ENCODE measurements at regions not wholly inside any gene's neighbourhood (a gene's known extent, or its start where the extent isn't known, plus 50 kb on each side); places are given as distances from the start of the nearest gene placed in this dataset.

DNA sequence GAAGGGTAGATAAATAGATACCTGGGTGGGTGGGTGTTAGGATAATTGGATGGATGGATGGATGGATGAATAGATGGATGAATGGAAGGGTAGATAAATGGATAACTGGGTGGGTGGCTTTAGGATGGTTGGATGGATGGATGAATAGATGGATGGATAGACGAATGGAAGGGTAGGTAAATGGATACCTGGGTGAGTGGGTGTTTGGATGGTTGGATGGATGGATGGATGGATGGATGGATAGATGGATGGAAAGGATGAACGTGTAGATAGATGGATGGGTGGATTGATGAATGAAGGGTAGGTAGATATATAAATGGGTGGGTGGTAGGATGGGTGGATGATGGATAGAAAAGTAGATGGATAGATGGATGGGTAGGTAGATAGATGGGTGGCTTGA is 59.8 kb upstream of the RXRA start:
- Histone ChIP-seq H3K9me2 (ENCODE audit: insufficient read depth) (no peaks in the 10 kb centered on the region), H3K9me3 (ENCODE audit: control insufficient read depth in 1 of 2, insufficient read depth in 1 of 2, low read depth in 1 of 2, low read length in 2 of 2) (peaks cover 0 to 5% of the 10 kb centered on the region in 2 experiments; a peak in 1 of 4 replicates), H2AFZ (ENCODE audit: low read depth, low read length, poor library complexity, severe bottlenecking) (no peak overlapping the region), H3K4me1 (ENCODE audit: control insufficient read depth in 1 of 2, insufficient read depth in 2 of 2, low read length in 2 of 2) (no peaks in the 10 kb centered on the region), H4K20me1 (ENCODE audit: insufficient read depth) (no peaks in the 10 kb centered on the region), H3K36me3 (ENCODE audit: control insufficient read depth in 1 of 2, insufficient read depth in 2 of 2, low read length in 2 of 2) (no peaks in the 10 kb centered on the region), H3K27me3 (ENCODE audit: insufficient read depth, low read length) (peaks cover 9% of the 10 kb centered on the region), H3K4me3 (replicated peaks in 1 of 2; ENCODE audit: low read depth in 1 of 2, low read length in 2 of 2) (no peak overlapping the region), H3K9ac (ENCODE audit: low read length) (no peak overlapping the region), H3K4me2 (ENCODE audit: low read length) (no peak overlapping the region), H3K79me2 (ENCODE audit: insufficient read depth, low read length) (no peaks in the 10 kb centered on the region), H3K27ac (ENCODE audit: low read depth, low read length) (no peak overlapping the region)
- intact Hi-C loops (cut with micrococcal nuclease): no loop called here
- no TSS peak for BruUV-seq (replicated peaks)
- CTCF ChIA-PET: no interaction called here
- DNase-seq (ENCODE audit: low read depth, low spot score) (no peak), ATAC-seq (no peak)
- RAD21 ChIA-PET (ENCODE audit: low non-redundant PET in 1 of 2, low total read pairs in 2 of 2, uncharacterized antibody in 2 of 2, unreplicated experiment in 2 of 2): no interaction called here
- TF ChIP-seq ELF1 (IDR thresholded peaks at IDR 0.05; ENCODE audit: borderline replicate concordance, low read depth) (no peak), FOSL1 (IDR thresholded peaks at IDR 0.05; ENCODE audit: low read depth) (no peak), CEBPB (IDR thresholded peaks at IDR 0.05; ENCODE audit: low read depth) (no peak), ZFX (IDR thresholded peaks at IDR 0.05) (no peak)
- TF ChIP-seq, protein P1, sequence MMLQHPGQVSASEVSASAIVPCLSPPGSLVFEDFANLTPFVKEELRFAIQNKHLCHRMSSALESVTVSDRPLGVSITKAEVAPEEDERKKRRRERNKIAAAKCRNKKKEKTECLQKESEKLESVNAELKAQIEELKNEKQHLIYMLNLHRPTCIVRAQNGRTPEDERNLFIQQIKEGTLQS (IDR thresholded peaks at IDR 0.05): no peak
- POLR2A ChIA-PET: no interaction called here

DNA sequence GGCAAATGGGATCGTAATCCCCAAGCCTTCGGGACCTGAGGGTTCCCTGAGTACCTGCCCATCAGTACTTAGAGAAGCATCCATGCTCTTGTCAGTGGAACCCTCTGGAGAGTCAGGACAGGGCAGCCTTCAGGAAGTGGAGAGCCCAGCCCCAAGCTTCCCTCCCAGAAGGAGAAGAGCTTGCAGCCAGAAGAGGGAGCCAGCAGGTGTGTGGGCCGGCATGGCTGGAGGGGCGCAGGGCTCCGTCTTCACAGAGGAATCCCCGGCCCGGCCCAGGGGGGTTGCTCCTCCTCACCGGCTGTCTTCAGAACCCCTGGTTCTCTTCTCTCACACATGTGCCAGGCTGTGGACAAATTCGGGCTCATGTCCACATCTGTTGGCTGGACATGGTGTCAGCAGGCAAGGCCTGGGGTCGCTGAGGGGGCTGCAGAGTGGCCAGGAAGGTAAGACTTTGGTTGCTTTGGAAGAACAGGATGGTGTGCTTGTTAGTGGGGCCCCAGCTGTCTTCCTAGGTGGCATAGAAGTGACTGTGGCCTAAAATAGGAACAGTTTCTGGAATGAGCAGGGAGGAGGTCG is 58.9 kb upstream of the RXRA start:
- no peak overlapping the region for H3K4me3 ChIP-seq (replicated peaks in 1 of 2; ENCODE audit: low read depth in 1 of 2, low read length in 2 of 2)
- 0 out of 2 replicates have a peak, but pooled peaks have one; percentile 42 for ATAC-seq
- BruUV-seq (replicated peaks): no TSS peak
- H3K27ac ChIP-seq (ENCODE audit: low read depth, low read length): no peak overlapping the region
- RAD21 ChIA-PET (ENCODE audit: low non-redundant PET in 1 of 2, low total read pairs in 2 of 2, uncharacterized antibody in 2 of 2, unreplicated experiment in 2 of 2): no interaction called here
- no peaks in the 10 kb centered on the region for H3K9me2 ChIP-seq (ENCODE audit: insufficient read depth)
- peaks cover 9% of the 10 kb centered on the region for H3K27me3 ChIP-seq (ENCODE audit: insufficient read depth, low read length)
- TF ChIP-seq, protein P2, sequence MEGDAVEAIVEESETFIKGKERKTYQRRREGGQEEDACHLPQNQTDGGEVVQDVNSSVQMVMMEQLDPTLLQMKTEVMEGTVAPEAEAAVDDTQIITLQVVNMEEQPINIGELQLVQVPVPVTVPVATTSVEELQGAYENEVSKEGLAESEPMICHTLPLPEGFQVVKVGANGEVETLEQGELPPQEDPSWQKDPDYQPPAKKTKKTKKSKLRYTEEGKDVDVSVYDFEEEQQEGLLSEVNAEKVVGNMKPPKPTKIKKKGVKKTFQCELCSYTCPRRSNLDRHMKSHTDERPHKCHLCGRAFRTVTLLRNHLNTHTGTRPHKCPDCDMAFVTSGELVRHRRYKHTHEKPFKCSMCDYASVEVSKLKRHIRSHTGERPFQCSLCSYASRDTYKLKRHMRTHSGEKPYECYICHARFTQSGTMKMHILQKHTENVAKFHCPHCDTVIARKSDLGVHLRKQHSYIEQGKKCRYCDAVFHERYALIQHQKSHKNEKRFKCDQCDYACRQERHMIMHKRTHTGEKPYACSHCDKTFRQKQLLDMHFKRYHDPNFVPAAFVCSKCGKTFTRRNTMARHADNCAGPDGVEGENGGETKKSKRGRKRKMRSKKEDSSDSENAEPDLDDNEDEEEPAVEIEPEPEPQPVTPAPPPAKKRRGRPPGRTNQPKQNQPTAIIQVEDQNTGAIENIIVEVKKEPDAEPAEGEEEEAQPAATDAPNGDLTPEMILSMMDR (IDR thresholded peaks at IDR 0.05 in 2 of 3, conservative IDR thresholded peaks at IDR 0.05 in 1 of 3; ENCODE audit: borderline replicate concordance in 1 of 3, insufficient read depth in 1 of 3, low read depth in 2 of 3, low read length in 2 of 3): peak in 1 of 3 experiments; percentile 8; a peak in 3 of 6 replicates
- TF ChIP-seq ZNF274 (IDR thresholded peaks at IDR 0.05; ENCODE audit: low read depth, low read length): no peak
- no peak overlapping the region for H3K9ac ChIP-seq (ENCODE audit: low read length)
- H3K36me3 ChIP-seq (ENCODE audit: control insufficient read depth in 1 of 2, insufficient read depth in 2 of 2, low read length in 2 of 2): no peaks in the 10 kb centered on the region
- peaks cover 0 to 5% of the 10 kb centered on the region in 2 experiments; a peak in 1 of 4 replicates for H3K9me3 ChIP-seq (ENCODE audit: control insufficient read depth in 1 of 2, insufficient read depth in 1 of 2, low read depth in 1 of 2, low read length in 2 of 2)
- CTCF ChIA-PET: no interaction called here
- no peak overlapping the region for H3K4me2 ChIP-seq (ENCODE audit: low read length)
- H2AFZ ChIP-seq (ENCODE audit: low read depth, low read length, poor library complexity, severe bottlenecking): no peak overlapping the region
- POLR2A ChIA-PET: no interaction called here
- H3K79me2 ChIP-seq (ENCODE audit: insufficient read depth, low read length): no peaks in the 10 kb centered on the region
- no peaks in the 10 kb centered on the region for H4K20me1 ChIP-seq (ENCODE audit: insufficient read depth)
- intact Hi-C loops (cut with micrococcal nuclease): no loop called here
- no peak for DNase-seq (ENCODE audit: low read depth, low spot score)
- no peaks in the 10 kb centered on the region for H3K4me1 ChIP-seq (ENCODE audit: control insufficient read depth in 1 of 2, insufficient read depth in 2 of 2, low read length in 2 of 2)
